Stimulated activated CD4-positive, alpha-beta T cell treated with anti-CD3 and anti-CD28 coated beads, Interleukin-15, amount 100 ng/mL, for 24 hours (primary cell): ENCODE measurements at regions not wholly inside any gene's neighbourhood (a gene's known extent, or its start where the extent isn't known, plus 50 kb on each side); places are given as distances from the start of the nearest gene placed in this dataset.
"Not testable (repeated sequence)": the region's sequence is repeated elsewhere in the genome, so short reads cannot be mapped to it uniquely, and the experiment has no call there.

ENCODE experiments used
- DNase-seq: peaks from one replicate; pipeline ENCODE4 v3.0.0-alpha.2; 2020

DNA sequence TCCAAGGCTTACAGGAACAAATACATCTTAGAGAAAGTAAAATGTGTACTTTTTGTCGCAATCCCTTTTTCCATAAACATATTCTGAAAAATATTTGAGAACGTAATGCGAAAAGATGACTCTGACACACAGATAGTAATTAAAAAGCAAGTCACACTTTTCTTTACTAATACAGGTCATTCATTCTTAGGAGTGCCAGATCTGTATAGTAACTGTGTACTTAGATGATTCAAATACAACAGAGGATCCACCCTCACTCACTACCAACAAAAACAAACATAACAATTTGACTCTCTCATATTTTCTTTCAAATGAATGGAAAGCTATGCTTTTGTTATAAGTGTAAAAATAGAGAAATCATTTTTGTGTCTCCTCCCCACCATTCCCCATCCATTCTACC is 795.4 kb downstream of the SLC6A15 start:
- no peak for DNase-seq

DNA sequence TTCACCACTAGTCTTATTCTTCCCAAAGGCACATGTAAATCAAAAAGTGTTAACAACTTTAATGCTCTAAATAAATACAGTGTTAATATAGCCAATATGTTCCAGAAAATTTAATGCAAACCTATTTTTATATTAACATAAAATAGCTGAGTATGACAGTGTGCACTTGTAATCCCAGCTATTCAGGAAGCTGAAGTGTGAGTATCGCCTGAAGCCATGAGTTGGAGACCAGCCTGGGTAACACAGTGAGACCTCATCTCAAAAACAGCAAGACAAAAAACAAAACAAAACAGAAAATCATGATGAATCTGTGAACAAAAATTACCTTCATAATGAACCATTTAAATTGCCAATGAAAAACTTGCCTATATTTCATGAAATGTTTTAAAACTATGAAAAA is 798.9 kb downstream of the SLC6A15 start:
- no peak for DNase-seq

DNA sequence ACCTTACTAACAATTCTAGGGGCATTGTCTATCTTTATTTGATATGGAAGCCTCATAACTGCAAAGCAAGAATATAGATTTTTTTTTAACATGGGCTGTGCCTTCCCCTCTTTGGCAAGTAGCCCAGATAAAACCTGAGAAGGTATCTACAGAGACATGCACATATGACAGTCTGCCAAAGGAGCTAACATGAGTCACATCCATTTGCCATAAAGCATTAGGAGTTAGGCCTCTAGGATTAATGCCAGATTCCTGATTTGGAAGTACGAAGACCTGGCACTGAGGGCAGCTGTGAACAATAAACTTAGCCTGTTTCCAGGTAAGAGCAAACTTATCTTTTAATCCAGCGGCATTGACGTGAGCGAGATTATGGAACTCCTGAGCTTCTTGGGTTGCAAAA is 808.7 kb downstream of the SLC6A15 start:
- not testable (repeated sequence) for DNase-seq

DNA sequence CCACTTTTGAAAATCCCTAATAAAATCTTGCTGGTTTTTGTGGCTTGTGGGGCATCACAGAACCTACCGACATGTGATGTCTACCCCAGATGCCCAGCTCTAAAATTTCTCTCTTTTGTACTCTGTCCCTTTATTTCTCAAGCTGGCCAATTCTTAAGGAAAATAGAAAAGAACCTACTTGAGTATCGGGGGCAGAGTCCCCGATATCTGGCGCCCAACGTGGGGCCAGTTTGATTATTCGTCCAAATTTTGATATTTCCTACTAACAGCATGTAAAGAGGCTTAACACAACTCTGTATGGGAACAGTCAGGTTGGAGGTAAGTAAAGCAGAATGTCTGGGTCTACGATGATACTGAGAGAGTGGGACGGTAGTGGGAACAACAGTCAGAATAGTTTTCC is 810.6 kb downstream of the SLC6A15 start:
- not testable (repeated sequence) for DNase-seq

GRCh38 chr12:84099591-84099990 is 813.0 kb downstream of the SLC6A15 start:
- not testable (repeated sequence) for DNase-seq

DNA sequence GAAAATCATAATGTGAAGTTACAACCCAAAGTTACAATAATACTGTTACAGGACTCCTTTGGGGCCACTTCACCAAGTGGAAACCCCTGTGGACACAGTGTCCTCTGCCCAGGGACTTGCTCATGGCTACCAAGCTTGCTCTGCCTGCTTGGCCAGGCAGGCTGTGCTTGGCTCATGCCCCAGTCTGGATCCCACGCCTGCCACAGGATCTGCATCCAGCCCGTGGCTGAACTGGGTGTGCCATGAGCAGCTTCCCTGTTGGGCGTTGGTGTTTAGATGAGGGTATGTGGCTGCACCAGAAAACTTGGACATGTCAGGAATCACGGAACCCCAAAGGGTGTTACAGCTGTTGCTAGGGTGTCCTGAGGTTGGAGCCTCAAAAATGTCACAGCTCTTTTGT is 820.9 kb downstream of the SLC6A15 start:
- DNase-seq, result no peak

DNA sequence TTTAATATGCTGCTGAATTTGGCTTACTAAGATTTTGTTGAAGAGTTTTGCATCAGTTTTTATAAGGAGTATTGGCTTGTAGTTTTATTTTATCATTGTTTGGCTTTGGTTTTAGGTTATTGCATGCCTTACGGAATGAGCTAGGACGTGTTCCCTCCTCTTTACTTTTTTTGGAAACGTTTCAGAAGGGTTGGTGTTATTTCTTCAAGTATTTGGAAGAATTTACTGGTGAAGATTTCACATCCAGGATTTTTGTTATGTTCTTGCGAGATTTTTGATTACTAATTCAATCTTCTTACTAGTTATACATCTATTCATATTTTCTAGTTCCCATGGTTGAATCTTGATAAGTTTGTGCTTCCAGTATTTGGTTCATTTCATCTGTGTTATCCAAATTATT is 823.2 kb downstream of the SLC6A15 start:
- no peak for DNase-seq

DNA sequence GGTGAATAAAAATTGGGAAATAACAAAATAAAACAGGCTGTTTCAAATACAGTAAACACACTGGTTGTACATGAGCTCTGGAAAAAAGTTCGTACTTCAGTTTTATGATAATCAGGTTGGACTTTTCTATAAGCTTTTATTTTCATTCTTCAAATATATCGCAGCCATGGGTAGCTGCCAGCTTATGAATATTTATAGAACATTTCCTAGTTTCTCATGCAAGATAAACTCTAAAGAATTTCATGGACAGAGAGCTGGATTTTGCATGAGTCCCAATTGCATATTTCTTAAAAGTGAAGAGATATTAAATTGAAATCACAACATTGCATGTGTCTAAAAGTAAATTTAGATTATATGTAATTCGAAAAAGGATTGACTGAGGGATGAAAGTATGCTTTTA is 827.6 kb downstream of the SLC6A15 start:
- DNase-seq, result no peak

GRCh38 chr12:84079626-84080025 is 833.0 kb downstream of the SLC6A15 start:
- no peak for DNase-seq

DNA sequence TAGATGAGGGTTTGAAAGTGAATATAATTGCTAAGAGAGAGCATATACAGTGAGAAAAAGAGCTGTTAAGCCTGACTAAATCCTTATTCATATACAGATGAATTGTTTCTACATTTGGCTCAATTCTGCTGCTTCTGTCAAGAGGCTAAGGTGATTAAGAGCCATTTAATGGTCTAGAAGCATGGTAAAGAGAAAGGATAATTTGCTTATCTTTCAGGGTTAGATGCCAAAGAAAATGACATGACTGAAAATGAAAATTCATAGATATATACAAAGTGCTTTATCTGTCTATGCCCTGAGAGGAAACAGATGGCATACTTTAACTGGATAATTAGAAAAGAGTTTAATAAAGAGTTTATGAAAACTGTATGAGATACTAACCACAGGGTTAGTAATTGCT is 834.9 kb downstream of the SLC6A15 start:
- no peak for DNase-seq

DNA sequence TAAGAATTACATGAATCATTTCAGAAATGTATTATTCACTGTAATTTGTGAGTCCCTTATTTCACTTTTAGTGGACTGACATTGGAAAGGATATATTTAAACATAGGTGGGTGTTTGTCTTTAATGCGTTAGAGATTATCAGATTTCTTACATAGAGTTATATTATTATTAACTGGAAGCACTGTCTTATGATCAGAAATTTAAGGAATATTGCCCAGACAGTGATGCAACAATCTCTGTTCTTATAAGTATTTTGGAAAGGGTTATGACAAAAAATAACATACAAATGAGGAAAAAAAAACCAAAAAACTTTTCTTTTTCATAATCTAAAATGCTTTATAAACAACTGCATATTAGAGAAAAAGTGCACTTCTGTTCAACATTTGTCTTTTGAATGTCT is 836.6 kb downstream of the SLC6A15 start:
- DNase-seq, result no peak

GRCh38 chr12:84073401-84073800 is 839.2 kb downstream of the SLC6A15 start:
- DNase-seq, result no peak

DNA sequence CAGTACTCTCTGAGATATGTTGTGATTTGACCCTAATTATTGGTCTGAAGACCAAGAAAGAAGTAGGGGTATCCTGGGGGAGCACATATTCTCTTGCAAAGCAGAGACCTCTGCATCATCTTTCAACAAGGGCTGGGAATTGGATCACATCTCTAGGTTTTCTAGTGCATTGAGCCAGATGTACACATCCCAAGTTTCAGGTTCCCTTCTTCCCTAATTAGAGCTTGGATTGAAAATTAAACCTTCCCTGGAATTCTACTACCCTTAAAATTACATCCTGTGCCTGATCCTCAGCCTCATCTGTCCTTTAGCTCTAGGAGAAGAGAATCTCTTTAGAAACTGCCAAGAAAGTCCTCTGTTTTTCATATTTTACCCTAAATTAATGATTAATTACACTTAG is 839.6 kb downstream of the SLC6A15 start:
- DNase-seq, result no peak

GRCh38 chr12:84070292-84070691 is 842.3 kb downstream of the SLC6A15 start:
- no peak for DNase-seq

- DNase-seq, result no peak
Observed at GRCh38 chr12:84069699-84070098, 842.9 kb downstream of the SLC6A15 start.

DNA sequence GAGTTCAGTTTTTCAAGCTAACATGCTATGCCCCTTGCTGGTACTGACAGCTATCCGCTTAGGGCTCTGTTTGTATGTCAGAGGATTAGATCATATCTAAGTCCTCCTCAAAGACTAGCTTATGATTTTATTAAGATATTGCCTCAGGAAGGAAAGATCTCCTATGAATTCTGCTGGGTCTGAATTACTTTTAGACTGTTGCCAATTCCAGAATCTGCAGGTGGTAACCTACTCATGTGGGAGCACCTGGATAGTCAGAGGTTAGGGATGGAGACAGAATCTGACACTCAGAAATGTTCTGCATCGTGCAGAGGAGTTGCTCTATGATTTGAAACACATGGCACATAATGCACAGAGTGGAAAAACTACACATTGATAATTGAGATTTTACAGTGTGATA is 843.4 kb downstream of the SLC6A15 start:
- DNase-seq, result no peak

DNA sequence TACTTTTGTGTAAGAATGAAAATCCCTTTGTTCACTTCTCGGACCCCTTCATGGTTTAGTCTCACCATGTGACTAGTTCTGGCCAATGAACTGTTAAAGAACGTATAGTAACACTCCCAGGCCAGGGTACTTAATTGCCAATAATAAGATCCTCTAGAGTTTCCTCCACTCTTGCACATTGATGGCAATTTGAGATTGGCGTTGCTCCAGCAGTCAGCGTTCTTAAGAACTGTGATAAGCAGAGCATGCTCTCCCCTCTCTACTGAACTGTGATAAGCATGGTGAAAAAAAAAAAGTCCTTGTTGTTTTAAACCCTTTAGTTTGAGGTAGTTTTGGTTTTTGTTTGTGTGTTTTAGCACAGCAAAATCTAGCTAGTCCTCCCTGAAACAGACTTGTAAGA is 854.5 kb downstream of the SLC6A15 start:
- DNase-seq, result no peak

DNA sequence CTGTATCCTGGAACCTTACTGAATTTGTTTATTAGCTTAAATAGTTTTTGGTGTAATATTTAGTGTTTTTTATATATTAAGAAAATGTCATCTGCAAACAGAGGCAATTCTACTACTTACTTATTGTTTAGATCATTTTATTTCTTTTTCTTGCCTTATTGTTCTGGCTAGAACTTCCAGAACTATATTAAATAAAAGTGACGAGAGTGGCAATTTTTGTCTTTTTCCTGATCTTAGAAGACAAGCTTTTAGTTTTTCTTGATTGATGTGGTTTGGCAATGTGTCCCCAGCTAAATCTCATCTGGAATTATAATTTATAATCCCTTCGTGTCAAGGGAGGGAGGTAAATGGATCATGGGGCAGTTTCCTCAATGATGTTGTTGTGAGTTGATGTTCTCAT is 857.8 kb downstream of the SLC6A15 start:
- DNase-seq, result no peak

GRCh38 chr12:84047881-84048280 is 864.7 kb downstream of the SLC6A15 start:
- DNase-seq, result no peak

DNA sequence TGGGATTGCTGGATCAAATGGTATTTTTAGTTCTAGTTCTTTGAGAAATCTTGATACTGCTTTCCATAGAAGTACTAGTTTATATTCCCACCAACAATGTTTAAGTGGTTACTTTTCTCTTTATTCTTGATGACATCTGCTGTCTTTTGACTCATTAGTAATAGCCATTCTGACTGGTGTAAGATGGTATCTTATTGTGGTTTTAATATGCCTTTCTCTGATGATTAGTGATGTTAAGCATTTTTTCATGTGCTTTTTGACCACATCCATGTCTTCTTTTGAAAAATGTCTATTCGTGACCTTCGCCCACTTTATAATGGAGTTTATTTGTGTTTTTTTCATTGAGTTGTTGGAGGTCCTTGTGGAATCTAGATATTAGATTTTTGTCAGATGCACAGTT is 865.7 kb downstream of the SLC6A15 start:
- DNase-seq, result no peak

DNA sequence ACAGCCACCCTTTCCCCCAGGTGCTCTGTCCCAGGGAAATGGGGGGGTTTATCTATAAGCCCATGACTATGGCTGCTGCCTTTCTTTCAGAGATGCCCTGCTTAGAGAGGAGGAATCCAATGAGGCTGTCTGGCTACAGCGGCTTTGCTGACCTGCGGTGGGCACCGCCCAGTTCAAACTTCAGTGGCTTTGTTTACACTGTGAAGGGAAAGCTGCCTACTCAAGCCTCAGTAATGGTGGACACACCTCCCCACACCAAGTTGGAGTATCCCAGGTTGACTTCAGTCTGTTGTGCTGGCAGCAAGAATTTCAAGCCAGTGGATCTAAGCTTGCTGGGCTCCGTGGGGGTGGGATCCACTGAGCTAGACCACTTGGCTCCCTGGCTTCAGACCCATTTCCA is 869.2 kb downstream of the SLC6A15 start:
- no peak for DNase-seq

DNA sequence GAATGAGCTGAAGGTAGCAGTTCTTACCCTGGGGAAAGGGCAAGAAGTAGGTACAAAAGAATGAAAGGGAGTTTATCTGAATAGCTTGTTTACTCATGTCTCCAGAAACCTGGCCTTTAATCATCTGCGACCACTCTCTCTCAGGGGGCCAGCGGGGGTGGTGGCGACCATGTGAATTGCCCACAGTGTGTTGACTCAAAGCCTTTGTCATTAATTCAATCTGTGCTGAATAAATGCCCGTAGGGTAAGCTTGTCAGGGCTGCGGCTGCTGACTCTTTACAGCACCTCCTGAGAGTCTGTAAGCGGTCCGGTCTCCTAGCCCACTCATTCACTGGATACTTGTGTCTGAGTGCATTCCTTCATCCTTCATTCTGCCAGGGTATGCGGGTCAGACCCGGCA is 874.4 kb downstream of the SLC6A15 start:
- no peak for DNase-seq

- no peak for DNase-seq
Observed at GRCh38 chr12:84036912-84037311, 875.7 kb downstream of the SLC6A15 start.

DNA sequence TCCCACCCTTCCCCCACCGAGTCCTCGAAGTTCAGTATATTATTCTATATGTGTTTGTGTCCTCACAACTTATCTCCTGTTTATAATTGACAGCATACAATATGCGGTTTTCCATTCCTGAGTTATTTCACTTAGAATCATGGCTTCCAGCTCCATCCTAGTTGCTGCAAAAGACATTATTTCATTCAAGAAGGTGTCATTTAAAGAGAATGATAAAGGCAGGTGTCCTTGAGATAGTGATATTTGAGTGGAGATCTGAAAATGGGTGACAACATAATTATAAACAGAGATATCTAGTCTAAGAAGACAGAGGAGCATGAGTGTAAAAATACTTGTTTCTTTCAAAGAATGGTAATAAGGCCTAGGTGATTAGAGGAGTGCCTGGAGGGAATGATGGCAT is 876.8 kb downstream of the SLC6A15 start:
- no peak for DNase-seq

- no peak for DNase-seq
Observed at GRCh38 chr12:84034871-84035270, 877.7 kb downstream of the SLC6A15 start.

- DNase-seq, result no peak
Observed at GRCh38 chr12:84033162-84033561, 879.4 kb downstream of the SLC6A15 start.
